Suprapubic skin (tissue), 3 donors: ENCODE measurements at regions not wholly inside any gene's neighbourhood (a gene's known extent, or its start where the extent isn't known, plus 50 kb on each side); places are given as distances from the start of the nearest gene placed in this dataset.
"Not testable (repeated sequence)": the region's sequence is repeated elsewhere in the genome, so short reads cannot be mapped to it uniquely, and the experiment has no call there.

ENCODE experiments used
- CTCF ChIP-seq, 2 donors: fragments of 200-600 bp in 1 of 2; fragments of 450-650 bp in 1 of 2; sonication (generic) in 1 of 2; IDR thresholded peaks; one replicate each; pipeline ENCODE4 v1.5.1; 2016 to 2019; ENCODE audit warnings: antibody characterized with exemption in 2 of 2, mild to moderate bottlenecking in 1 of 2, moderate library complexity in 1 of 2
- POLR2A ChIP-seq, 2 donors: fragments of 450-650 bp; IDR thresholded peaks; one replicate each; pipeline ENCODE4 v1.6.1; 2017; ENCODE audit warnings: antibody characterized with exemption in 2 of 2, mild to moderate bottlenecking in 2 of 2, moderate library complexity in 2 of 2

- not testable (repeated sequence) for TF ChIP-seq POLR2A, CTCF (IDR thresholded peaks at IDR 0.05)
Measured at GRCh38 chr22:12554648-12555192, 2973.3 kb upstream of the OR11H1 start.
